Stimulated activated CD4-positive, alpha-beta T cell treated with anti-CD3 and anti-CD28 coated beads, Interleukin-15, amount 100 ng/mL, for 48 hours (primary cell): ENCODE measurements at regions not wholly inside any gene's neighbourhood (a gene's known extent, or its start where the extent isn't known, plus 50 kb on each side); places are given as distances from the start of the nearest gene placed in this dataset.
"Not testable (repeated sequence)": the region's sequence is repeated elsewhere in the genome, so short reads cannot be mapped to it uniquely, and the experiment has no call there.

Experiments
- DNase-seq, 2 donors: peaks; one replicate each; pipeline ENCODE4 v3.0.0-alpha.2; 2020; ENCODE audit warnings: low read depth in 2 of 2

GRCh38 chr13:74730556-74731331 lies 596.5 kb upstream of the KLF12 start:
- no peak for DNase-seq

- no peak for DNase-seq
Measured at GRCh38 chr13:74726206-74726605, 592.0 kb upstream of the KLF12 start.

GRCh38 chr13:74718232-74718842 lies 584.1 kb upstream of the KLF12 start:
- DNase-seq = not testable (repeated sequence)

GRCh38 chr13:74715718-74716117 lies 581.5 kb upstream of the KLF12 start:
- DNase-seq = no peak

- no peak for DNase-seq
Measured at GRCh38 chr13:74710006-74710405, 575.8 kb upstream of the KLF12 start.

GRCh38 chr13:74709226-74709625 lies 575.0 kb upstream of the KLF12 start:
- no peak for DNase-seq

GRCh38 chr13:74708629-74709028 lies 574.4 kb upstream of the KLF12 start:
- no peak for DNase-seq

GRCh38 chr13:74707291-74707690 lies 573.1 kb upstream of the KLF12 start:
- DNase-seq = no peak

GRCh38 chr13:74706801-74707200 lies 572.6 kb upstream of the KLF12 start:
- no peak for DNase-seq

GRCh38 chr13:74705438-74705837 lies 571.2 kb upstream of the KLF12 start:
- DNase-seq = no peak

GRCh38 chr13:74703855-74704387 lies 569.7 kb upstream of the KLF12 start:
- DNase-seq = no peak

- DNase-seq = no peak
Measured at GRCh38 chr13:74696148-74696922, 562.1 kb upstream of the KLF12 start.

- no peak for DNase-seq
Measured at GRCh38 chr13:74695021-74695800, 561.0 kb upstream of the KLF12 start.

- DNase-seq = no peak
Measured at GRCh38 chr13:74687442-74688182, 553.4 kb upstream of the KLF12 start.

GRCh38 chr13:74683411-74683810 lies 549.2 kb upstream of the KLF12 start:
- DNase-seq = no peak

- DNase-seq = no peak
Measured at GRCh38 chr13:74682746-74683145, 548.5 kb upstream of the KLF12 start.

GRCh38 chr13:74681891-74682290 lies 547.7 kb upstream of the KLF12 start:
- DNase-seq = no peak

GRCh38 chr13:74678308-74678965 lies 544.2 kb upstream of the KLF12 start:
- DNase-seq = no peak

- no peak for DNase-seq
Measured at GRCh38 chr13:74675972-74676371, 541.8 kb upstream of the KLF12 start.

GRCh38 chr13:74675182-74675581 lies 541.0 kb upstream of the KLF12 start:
- no peak for DNase-seq
